Neural cell (in vitro differentiated cells): ENCODE measurements at regions not wholly inside any gene's neighbourhood (a gene's known extent, or its start where the extent isn't known, plus 50 kb on each side); places are given as distances from the start of the nearest gene placed in this dataset.

ENCODE experiments used
- H2AFZ ChIP-seq: fragments of 200-600, 300-800 bp; sonication (generic), shearing (Covaris generic); 2 replicates; pipeline ENCODE4 v1.6.0; 2014; ENCODE audit warnings: low read depth, mild to moderate bottlenecking, antibody characterized with exemption, low read length, moderate library complexity
- H3F3A ChIP-seq: fragments of 200-600 bp; shearing (Covaris generic); 2 replicates; pipeline ENCODE4 v1.6.1; 2016; ENCODE audit warnings: mild to moderate bottlenecking, moderate library complexity, mixed read lengths, antibody characterized with exemption, low read length; ENCODE audit not compliant: insufficient read depth, poor library complexity, severe bottlenecking
- H3K27ac ChIP-seq: fragments of 200-600, 300-800 bp; sonication (generic), shearing (Covaris generic); 2 replicates; pipeline ENCODE4 v1.5.1; 2014; ENCODE audit warnings: mild to moderate bottlenecking, low read length, moderate library complexity
- H3K27me3 ChIP-seq: fragments of 300-800, 200-600 bp; sonication (generic), shearing (Covaris generic); 2 replicates; pipeline ENCODE4 v1.6.0; 2014; ENCODE audit warnings: mild to moderate bottlenecking, low read depth, low read length, moderate library complexity; ENCODE audit not compliant: insufficient read depth
- H3K36me3 ChIP-seq: fragments of 300-800, 200-600 bp; sonication (generic), shearing (Covaris generic); 2 replicates; pipeline ENCODE4 v1.5.1; 2014; ENCODE audit warnings: mild to moderate bottlenecking, antibody characterized with exemption, low read length, moderate library complexity; ENCODE audit not compliant: insufficient read depth
- H3K4me2 ChIP-seq: fragments of 300-800, 200-600 bp; sonication (generic), shearing (Covaris generic); 2 replicates; pipeline ENCODE4 v1.6.0; 2014; ENCODE audit warnings: mild to moderate bottlenecking, low read length
- H3K4me3 ChIP-seq: fragments of 300-800, 200-600 bp; sonication (generic), shearing (Covaris generic); 2 replicates; pipeline ENCODE4 v1.5.1; 2014; ENCODE audit warnings: mild to moderate bottlenecking, low read length, moderate library complexity
- H3K79me2 ChIP-seq: fragments of 200-600 bp; shearing (Covaris generic); replicated peaks from 2 replicates; pipeline ENCODE4 v1.6.0; 2014; ENCODE audit warnings: mild to moderate bottlenecking, low read length, moderate library complexity; ENCODE audit not compliant: insufficient read depth
- H3K9ac ChIP-seq: fragments of 300-800, 200-600 bp; sonication (generic), shearing (Covaris generic); 2 replicates; pipeline ENCODE4 v1.6.1; 2016; ENCODE audit warnings: mild to moderate bottlenecking, low read length, mixed read lengths
- H3K9me2 ChIP-seq: fragments of 200-600 bp; shearing (Covaris generic); 2 replicates; pipeline ENCODE4 v1.6.1; 2016; ENCODE audit warnings: mild to moderate bottlenecking, low read length, mixed read lengths; ENCODE audit not compliant: insufficient read depth
- H3K9me3 ChIP-seq: fragments of 200-600, 300-800 bp; sonication (generic), shearing (Covaris generic); 2 replicates; pipeline ENCODE4 v1.6.1; 2016; ENCODE audit warnings: mild to moderate bottlenecking, mixed run types, low read length, moderate library complexity, mixed read lengths
- H4K20me1 ChIP-seq: fragments of 200-600 bp; shearing (Covaris generic); 2 replicates; pipeline ENCODE4 v1.6.1; 2016; ENCODE audit warnings: mild to moderate bottlenecking, mixed run types; ENCODE audit not compliant: insufficient read depth
- CTCF ChIP-seq: fragments of 450-650 bp; IDR thresholded peaks from 2 replicates; pipeline ENCODE4 v1.5.1; 2014; ENCODE audit warnings: antibody characterized with exemption, mild to moderate bottlenecking, moderate library complexity; ENCODE audit not compliant: poor library complexity, severe bottlenecking
- EP300 ChIP-seq: fragments of 450-650 bp; conservative IDR thresholded peaks from 2 replicates; pipeline ENCODE4 v1.6.1; 2014; ENCODE audit warnings: antibody characterized with exemption, mild to moderate bottlenecking, moderate library complexity; ENCODE audit not compliant: poor library complexity, severe bottlenecking
- EZH2 ChIP-seq: fragments of 200-600, 300-800 bp; shearing (Covaris generic), sonication (generic); IDR thresholded peaks from 2 replicates; pipeline ENCODE4 v1.6.1; 2014; ENCODE audit warnings: antibody characterized with exemption, low read length, borderline replicate concordance, mild to moderate bottlenecking; ENCODE audit not compliant: insufficient read depth, poor library complexity, severe bottlenecking
- MXI1 ChIP-seq: fragments of 450-650 bp; conservative IDR thresholded peaks from 2 replicates; pipeline ENCODE4 v1.6.1; 2014; ENCODE audit warnings: antibody characterized with exemption, mild to moderate bottlenecking; ENCODE audit not compliant: poor library complexity, severe bottlenecking
- POLR2AphosphoS5 ChIP-seq: IDR thresholded peaks from 2 replicates; pipeline ENCODE4 v1.6.1; 2012
- RAD21 ChIP-seq: fragments of 450-650 bp; conservative IDR thresholded peaks from 2 replicates; pipeline ENCODE4 v1.6.1; 2014; ENCODE audit warnings: antibody characterized with exemption, mild to moderate bottlenecking, moderate library complexity
- SMC3 ChIP-seq: fragments of 450-650 bp; conservative IDR thresholded peaks from 2 replicates; pipeline ENCODE4 v1.6.1; 2014; ENCODE audit warnings: antibody characterized with exemption, mild to moderate bottlenecking, moderate library complexity; ENCODE audit not compliant: poor library complexity
- TAF1 ChIP-seq: IDR thresholded peaks from 2 replicates; pipeline ENCODE4 v1.6.1; 2012; ENCODE audit warnings: low read depth
- TF ChIP-seq, protein P1 (sequence below): IDR thresholded peaks from 2 replicates; pipeline ENCODE4 v1.6.1; 2012; ENCODE audit warnings: borderline replicate concordance

GRCh38 chr19:30155381-30156200 lies 213.6 kb downstream of the URI1 start:
- H3K9me3 ChIP-seq: no peaks in the 10 kb centered on the region
- H3K27ac ChIP-seq: no peak overlapping the region
- H3K79me2 ChIP-seq: no peaks in the 10 kb centered on the region
- H3F3A ChIP-seq: no peaks in the 10 kb centered on the region
- no peaks in the 10 kb centered on the region for H3K27me3 ChIP-seq
- H3K4me3 ChIP-seq: no peak overlapping the region
- H3K36me3 ChIP-seq: no peaks in the 10 kb centered on the region
- TF ChIP-seq POLR2AphosphoS5: no peak
- TF ChIP-seq EP300: no peak
- TF ChIP-seq RAD21: no peak
- TF ChIP-seq, protein P1, sequence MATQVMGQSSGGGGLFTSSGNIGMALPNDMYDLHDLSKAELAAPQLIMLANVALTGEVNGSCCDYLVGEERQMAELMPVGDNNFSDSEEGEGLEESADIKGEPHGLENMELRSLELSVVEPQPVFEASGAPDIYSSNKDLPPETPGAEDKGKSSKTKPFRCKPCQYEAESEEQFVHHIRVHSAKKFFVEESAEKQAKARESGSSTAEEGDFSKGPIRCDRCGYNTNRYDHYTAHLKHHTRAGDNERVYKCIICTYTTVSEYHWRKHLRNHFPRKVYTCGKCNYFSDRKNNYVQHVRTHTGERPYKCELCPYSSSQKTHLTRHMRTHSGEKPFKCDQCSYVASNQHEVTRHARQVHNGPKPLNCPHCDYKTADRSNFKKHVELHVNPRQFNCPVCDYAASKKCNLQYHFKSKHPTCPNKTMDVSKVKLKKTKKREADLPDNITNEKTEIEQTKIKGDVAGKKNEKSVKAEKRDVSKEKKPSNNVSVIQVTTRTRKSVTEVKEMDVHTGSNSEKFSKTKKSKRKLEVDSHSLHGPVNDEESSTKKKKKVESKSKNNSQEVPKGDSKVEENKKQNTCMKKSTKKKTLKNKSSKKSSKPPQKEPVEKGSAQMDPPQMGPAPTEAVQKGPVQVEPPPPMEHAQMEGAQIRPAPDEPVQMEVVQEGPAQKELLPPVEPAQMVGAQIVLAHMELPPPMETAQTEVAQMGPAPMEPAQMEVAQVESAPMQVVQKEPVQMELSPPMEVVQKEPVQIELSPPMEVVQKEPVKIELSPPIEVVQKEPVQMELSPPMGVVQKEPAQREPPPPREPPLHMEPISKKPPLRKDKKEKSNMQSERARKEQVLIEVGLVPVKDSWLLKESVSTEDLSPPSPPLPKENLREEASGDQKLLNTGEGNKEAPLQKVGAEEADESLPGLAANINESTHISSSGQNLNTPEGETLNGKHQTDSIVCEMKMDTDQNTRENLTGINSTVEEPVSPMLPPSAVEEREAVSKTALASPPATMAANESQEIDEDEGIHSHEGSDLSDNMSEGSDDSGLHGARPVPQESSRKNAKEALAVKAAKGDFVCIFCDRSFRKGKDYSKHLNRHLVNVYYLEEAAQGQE: no peak
- no peaks in the 10 kb centered on the region for H3K9me2 ChIP-seq
- no peaks in the 10 kb centered on the region for H4K20me1 ChIP-seq
- H3K9ac ChIP-seq: no peak overlapping the region
- H2AFZ ChIP-seq: no peak overlapping the region
- H3K4me2 ChIP-seq: no peak overlapping the region

DNA sequence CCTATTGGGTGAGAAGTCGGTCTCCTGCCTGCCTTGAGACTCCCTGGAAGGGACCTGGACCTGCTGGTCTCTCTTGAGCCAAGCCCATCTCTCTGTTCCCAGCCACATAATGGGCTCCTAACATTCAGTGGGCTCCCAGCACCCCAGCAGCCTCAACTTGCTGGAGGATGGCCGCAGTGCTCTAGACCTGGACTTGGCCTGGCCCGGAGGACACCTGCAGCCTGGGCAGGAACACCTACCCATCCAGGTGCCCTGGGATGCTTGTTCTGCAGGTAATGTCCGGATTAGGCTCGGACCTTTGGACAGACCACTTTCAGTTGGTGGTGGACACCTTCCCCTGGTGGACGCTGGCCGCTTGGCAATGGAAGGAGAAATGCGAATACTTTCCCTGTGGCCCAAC lies 214.6 kb downstream of the URI1 start:
- Histone ChIP-seq H3K79me2 (no peaks in the 10 kb centered on the region), H3K4me3 (no peak overlapping the region), H3K9me3 (no peaks in the 10 kb centered on the region), H2AFZ (no peak overlapping the region), H3K27ac (no peak overlapping the region), H3K9me2 (no peaks in the 10 kb centered on the region), H3K4me2 (no peak overlapping the region), H3F3A (no peaks in the 10 kb centered on the region), H3K36me3 (no peaks in the 10 kb centered on the region), H3K9ac (no peak overlapping the region), H3K27me3 (no peaks in the 10 kb centered on the region), H4K20me1 (no peaks in the 10 kb centered on the region)
- TF ChIP-seq RAD21 (no peak), TAF1 (no peak), MXI1 (no peak), POLR2AphosphoS5 (no peak), EZH2 (no peak), EP300 (no peak), SMC3 (no peak), CTCF (no peak)
- TF ChIP-seq, protein P1: no peak
